ENCODE measurements at regions not wholly inside any gene's neighbourhood (a gene's known extent, or its start where the extent isn't known, plus 50 kb on each side); places are given as distances from the start of the nearest gene placed in this dataset.
"Not testable (repeated sequence)": the region's sequence is repeated elsewhere in the genome, so short reads cannot be mapped to it uniquely, and the experiment has no call there.

DNA sequence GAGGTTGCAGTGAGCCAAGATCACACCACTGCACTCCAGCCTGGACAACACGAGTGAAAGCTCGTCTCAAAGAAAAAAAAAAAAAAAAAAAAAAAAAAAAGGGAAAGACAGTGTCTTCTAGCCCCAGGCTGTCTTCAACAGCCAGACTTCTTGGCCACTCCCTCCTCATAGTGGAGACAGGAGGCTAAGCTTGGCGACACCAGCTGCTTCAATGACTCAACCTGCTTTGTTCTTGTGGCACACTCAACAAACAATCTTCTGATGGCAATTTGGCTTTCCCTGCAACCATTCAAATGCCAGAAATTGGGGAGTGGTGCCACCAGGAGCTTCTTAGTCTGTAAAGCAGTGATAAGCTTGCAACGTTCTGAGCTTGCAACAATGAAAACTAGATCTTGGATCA lies 290.4 kb upstream of the DYNLRB2 start:
- TF ChIP-seq TCF4 (CRISPR knock-in tag; IDR thresholded peaks at IDR 0.05; ENCODE audit: borderline replicate concordance), result no peak
- no peak for TF ChIP-seq TOX (CRISPR knock-in tag; IDR thresholded peaks at IDR 0.05; ENCODE audit: borderline replicate concordance)
- no peak for TF ChIP-seq GLIS3 (CRISPR knock-in tag; IDR thresholded peaks at IDR 0.05)
- TF ChIP-seq, protein P1, sequence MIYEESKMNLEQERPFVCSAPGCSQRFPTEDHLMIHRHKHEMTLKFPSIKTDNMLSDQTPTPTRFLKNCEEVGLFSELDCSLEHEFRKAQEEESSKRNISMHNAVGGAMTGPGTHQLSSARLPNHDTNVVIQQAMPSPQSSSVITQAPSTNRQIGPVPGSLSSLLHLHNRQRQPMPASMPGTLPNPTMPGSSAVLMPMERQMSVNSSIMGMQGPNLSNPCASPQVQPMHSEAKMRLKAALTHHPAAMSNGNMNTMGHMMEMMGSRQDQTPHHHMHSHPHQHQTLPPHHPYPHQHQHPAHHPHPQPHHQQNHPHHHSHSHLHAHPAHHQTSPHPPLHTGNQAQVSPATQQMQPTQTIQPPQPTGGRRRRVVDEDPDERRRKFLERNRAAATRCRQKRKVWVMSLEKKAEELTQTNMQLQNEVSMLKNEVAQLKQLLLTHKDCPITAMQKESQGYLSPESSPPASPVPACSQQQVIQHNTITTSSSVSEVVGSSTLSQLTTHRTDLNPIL (CRISPR knock-in tag; IDR thresholded peaks at IDR 0.05; ENCODE audit: low read depth), result no peak
- TF ChIP-seq ISL1 (CRISPR knock-in tag; IDR thresholded peaks at IDR 0.05), result no peak
- no peak for TF ChIP-seq ZFP3 (CRISPR knock-in tag; IDR thresholded peaks at IDR 0.05)
- no peak for TF ChIP-seq ZFP30 (CRISPR knock-in tag; IDR thresholded peaks at IDR 0.05)
- TF ChIP-seq SNAI2 (CRISPR knock-in tag; IDR thresholded peaks at IDR 0.05), result no peak
- no peak for TF ChIP-seq RARB (CRISPR knock-in tag; IDR thresholded peaks at IDR 0.05)
- no peak for TF ChIP-seq PPARA (CRISPR knock-in tag; IDR thresholded peaks at IDR 0.05; ENCODE audit: borderline replicate concordance)
- no peak for TF ChIP-seq ESRRG (CRISPR knock-in tag; IDR thresholded peaks at IDR 0.05)
- no peak for TF ChIP-seq BACH2 (CRISPR knock-in tag; IDR thresholded peaks at IDR 0.05; ENCODE audit: borderline replicate concordance)
- TF ChIP-seq OSR1 (CRISPR knock-in tag; IDR thresholded peaks at IDR 0.05), result no peak
- TF ChIP-seq, protein P2, sequence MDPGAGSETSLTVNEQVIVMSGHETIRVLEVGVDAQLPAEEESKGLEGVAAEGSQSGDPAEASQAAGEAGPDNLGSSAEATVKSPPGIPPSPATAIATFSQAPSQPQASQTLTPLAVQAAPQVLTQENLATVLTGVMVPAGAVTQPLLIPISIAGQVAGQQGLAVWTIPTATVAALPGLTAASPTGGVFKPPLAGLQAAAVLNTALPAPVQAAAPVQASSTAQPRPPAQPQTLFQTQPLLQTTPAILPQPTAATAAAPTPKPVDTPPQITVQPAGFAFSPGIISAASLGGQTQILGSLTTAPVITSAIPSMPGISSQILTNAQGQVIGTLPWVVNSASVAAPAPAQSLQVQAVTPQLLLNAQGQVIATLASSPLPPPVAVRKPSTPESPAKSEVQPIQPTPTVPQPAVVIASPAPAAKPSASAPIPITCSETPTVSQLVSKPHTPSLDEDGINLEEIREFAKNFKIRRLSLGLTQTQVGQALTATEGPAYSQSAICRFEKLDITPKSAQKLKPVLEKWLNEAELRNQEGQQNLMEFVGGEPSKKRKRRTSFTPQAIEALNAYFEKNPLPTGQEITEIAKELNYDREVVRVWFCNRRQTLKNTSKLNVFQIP (CRISPR knock-in tag; IDR thresholded peaks at IDR 0.05; ENCODE audit: borderline replicate concordance, low read depth), result no peak
- no peak for TF ChIP-seq ZNF565 (CRISPR knock-in tag; conservative IDR thresholded peaks at IDR 0.05; ENCODE audit: low read depth)
- TF ChIP-seq ZNF70 (CRISPR knock-in tag; IDR thresholded peaks at IDR 0.05), result no peak
- no peak for TF ChIP-seq CSDC2 (CRISPR knock-in tag; IDR thresholded peaks at IDR 0.05)

DNA sequence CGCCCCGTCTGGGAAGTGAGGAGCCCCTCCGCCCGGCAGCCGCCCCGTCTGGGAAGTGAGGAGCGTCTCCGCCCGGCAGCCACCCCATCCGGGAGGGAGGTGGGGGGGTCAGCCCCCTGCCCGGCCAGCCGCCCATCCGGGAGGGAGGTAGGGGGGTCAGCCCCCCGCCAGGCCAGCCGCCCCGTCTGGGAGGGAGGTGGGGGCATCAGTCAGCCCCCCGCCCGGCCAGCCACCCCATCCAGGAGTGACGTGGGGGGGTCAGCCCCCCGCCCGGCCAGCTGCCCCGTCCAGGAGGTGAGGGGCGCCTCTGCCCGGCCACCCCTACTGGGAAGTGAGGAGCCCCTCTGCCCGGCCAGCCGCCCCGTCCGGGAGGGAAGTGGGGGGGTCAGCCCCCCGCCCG lies 297.5 kb upstream of the DYNLRB2 start:
- ATAC-seq, result not testable (repeated sequence)

More for the DNA sequence above, 290.4 kb upstream of the DYNLRB2 start:
- ATAC-seq, result no peak

DNA sequence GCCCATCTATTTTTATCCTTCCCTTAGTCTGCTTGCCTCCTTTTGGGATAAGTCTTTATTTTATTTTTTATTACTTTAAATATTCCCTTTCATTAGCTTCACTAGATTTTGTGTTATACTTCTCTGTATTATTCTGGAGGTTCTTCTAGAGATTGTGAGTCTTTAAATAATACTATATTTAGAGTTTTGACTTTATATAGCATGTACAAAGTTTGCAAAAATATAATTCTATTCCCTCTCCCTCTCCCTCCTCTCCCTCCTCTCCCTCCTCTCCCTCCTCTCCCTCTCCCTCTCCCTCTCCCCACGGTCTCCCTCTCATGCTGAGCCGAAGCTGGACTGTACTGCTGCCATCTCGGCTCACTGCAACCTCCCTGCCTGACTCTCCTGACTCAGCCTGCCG lies 298.5 kb upstream of the DYNLRB2 start:
- ATAC-seq, result not testable (repeated sequence)

DNA sequence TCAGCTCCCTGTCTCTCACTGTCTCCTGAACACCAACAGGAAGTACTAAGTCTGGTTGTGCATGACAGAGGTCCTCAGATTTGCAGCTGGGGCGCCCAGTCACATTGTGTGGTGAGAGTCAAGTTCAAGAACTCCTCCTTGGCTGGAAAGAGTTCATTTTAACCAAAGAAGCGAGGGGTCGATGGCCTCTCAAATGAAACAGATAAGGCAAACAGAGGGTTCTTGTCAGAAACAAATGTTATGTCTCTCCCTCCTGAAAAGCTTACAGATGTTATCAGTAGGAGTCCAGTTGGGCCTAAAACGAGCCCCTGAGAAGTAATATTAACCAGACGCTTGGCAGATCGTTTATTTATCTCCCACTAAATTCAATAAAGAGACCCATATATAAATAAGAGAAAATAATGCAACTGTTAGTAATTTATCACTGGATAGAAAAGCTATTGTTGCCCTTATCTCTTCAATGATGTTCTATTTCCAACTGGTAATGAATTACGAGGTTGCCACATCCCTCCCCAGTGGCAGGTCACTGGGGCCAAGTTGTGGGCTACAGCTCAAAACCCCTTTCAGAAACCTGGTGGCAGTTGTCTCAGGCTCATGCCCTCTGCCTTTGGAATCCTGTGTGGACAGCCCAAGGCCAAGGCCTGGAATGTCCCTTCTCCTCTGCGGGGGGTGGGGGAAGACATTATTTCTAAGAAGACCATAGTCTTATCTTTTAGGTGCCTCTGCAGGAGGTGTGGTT lies 307.5 kb upstream of the DYNLRB2 start:
- ATAC-seq, result no peak

DNA sequence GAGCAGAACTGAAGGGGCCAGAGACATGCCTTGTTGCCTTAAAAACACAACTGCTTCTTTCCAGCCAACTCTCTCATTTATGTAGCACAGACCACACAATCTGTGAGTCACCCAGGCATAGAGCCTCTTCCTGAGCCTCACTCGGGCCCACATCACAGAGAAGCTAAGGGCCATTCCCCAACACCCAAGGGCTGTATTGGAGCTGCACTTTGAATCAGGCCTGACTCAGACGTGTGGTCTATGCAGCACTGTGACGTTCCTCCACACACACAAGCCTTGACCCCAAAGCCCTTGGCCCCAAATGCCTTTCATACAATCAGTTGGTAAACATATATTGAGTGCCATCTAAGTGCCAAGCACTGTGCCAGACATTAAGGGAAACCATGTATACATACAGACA lies 308.9 kb upstream of the DYNLRB2 start:
- ATAC-seq, result no peak

More for the DNA sequence above, 307.5 kb upstream of the DYNLRB2 start:
- TF ChIP-seq TCF4 (CRISPR knock-in tag; IDR thresholded peaks at IDR 0.05; ENCODE audit: borderline replicate concordance) (peak; percentile 25; the same call in 1 of the 2 replicates), ZFP30 (CRISPR knock-in tag; IDR thresholded peaks at IDR 0.05) (no peak), PPARA (CRISPR knock-in tag; IDR thresholded peaks at IDR 0.05; ENCODE audit: borderline replicate concordance) (no peak)

More for the DNA sequence above, 308.9 kb upstream of the DYNLRB2 start:
- TF ChIP-seq ESRRG (CRISPR knock-in tag; IDR thresholded peaks at IDR 0.05) (no peak), ZNF565 (CRISPR knock-in tag; conservative IDR thresholded peaks at IDR 0.05; ENCODE audit: low read depth) (no peak), ZNF8 (CRISPR knock-in tag; IDR thresholded peaks at IDR 0.05) (no peak), OSR1 (CRISPR knock-in tag; IDR thresholded peaks at IDR 0.05) (no peak), RARB (CRISPR knock-in tag; IDR thresholded peaks at IDR 0.05) (no peak), ARNTL (CRISPR knock-in tag; IDR thresholded peaks at IDR 0.05; ENCODE audit: borderline replicate concordance, low read depth) (no peak), ZC3H10 (CRISPR knock-in tag; IDR thresholded peaks at IDR 0.05) (no peak), PPARA (CRISPR knock-in tag; IDR thresholded peaks at IDR 0.05; ENCODE audit: borderline replicate concordance) (no peak)
- TF ChIP-seq, protein P3, sequence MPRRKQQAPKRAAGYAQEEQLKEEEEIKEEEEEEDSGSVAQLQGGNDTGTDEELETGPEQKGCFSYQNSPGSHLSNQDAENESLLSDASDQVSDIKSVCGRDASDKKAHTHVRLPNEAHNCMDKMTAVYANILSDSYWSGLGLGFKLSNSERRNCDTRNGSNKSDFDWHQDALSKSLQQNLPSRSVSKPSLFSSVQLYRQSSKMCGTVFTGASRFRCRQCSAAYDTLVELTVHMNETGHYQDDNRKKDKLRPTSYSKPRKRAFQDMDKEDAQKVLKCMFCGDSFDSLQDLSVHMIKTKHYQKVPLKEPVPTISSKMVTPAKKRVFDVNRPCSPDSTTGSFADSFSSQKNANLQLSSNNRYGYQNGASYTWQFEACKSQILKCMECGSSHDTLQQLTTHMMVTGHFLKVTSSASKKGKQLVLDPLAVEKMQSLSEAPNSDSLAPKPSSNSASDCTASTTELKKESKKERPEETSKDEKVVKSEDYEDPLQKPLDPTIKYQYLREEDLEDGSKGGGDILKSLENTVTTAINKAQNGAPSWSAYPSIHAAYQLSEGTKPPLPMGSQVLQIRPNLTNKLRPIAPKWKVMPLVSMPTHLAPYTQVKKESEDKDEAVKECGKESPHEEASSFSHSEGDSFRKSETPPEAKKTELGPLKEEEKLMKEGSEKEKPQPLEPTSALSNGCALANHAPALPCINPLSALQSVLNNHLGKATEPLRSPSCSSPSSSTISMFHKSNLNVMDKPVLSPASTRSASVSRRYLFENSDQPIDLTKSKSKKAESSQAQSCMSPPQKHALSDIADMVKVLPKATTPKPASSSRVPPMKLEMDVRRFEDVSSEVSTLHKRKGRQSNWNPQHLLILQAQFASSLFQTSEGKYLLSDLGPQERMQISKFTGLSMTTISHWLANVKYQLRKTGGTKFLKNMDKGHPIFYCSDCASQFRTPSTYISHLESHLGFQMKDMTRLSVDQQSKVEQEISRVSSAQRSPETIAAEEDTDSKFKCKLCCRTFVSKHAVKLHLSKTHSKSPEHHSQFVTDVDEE (CRISPR knock-in tag; IDR thresholded peaks at IDR 0.05), result no peak
- TF ChIP-seq, protein P4, sequence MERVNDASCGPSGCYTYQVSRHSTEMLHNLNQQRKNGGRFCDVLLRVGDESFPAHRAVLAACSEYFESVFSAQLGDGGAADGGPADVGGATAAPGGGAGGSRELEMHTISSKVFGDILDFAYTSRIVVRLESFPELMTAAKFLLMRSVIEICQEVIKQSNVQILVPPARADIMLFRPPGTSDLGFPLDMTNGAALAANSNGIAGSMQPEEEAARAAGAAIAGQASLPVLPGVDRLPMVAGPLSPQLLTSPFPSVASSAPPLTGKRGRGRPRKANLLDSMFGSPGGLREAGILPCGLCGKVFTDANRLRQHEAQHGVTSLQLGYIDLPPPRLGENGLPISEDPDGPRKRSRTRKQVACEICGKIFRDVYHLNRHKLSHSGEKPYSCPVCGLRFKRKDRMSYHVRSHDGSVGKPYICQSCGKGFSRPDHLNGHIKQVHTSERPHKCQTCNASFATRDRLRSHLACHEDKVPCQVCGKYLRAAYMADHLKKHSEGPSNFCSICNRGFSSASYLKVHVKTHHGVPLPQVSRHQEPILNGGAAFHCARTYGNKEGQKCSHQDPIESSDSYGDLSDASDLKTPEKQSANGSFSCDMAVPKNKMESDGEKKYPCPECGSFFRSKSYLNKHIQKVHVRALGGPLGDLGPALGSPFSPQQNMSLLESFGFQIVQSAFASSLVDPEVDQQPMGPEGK (CRISPR knock-in tag; IDR thresholded peaks at IDR 0.05; ENCODE audit: borderline replicate concordance), result no peak
